ENCODE measurements at regions not wholly inside any gene's neighbourhood (a gene's known extent, or its start where the extent isn't known, plus 50 kb on each side); places are given as distances from the start of the nearest gene placed in this dataset.

DNA sequence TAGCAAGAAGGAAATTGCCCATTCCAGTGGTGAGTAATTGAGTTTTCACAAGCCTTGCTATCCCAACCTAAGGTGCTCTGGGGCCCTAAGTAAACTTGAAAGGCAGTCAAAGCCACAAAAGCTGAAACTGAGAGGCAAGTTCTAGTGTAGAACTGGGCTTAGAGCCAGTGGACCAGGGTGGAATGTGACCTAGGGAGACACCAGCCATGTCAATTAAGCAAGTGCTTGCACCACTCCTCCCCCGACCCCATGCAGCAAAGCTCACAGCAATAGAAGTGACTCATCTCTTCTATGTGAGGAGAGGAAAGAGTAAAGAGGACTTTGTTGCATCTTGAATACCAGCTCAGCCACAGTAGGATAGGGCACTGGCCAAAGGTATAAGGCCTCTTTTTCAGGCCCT is 486.1 kb upstream of the POU3F4 start:
- Histone ChIP-seq H3K27me3 (ENCODE audit: insufficient read depth, low read length) (no peaks in the 10 kb centered on the region), H3K27ac (ENCODE audit: low read depth, low read length, poor library complexity, severe bottlenecking) (no peak overlapping the region), H3F3A (ENCODE audit: insufficient read depth, low read length) (no peaks in the 10 kb centered on the region), H3K9me2 (ENCODE audit: low read depth, low read length) (no peaks in the 10 kb centered on the region), H3K9me3 (ENCODE audit: low read length) (no peaks in the 10 kb centered on the region), H3K79me2 (ENCODE audit: insufficient read depth, low read length) (no peaks in the 10 kb centered on the region), H2AFZ (ENCODE audit: low read length) (no peak overlapping the region), H3K4me2 (ENCODE audit: low read length) (no peak overlapping the region), H3K9ac (ENCODE audit: low read length) (no peak overlapping the region), H3K36me3 (ENCODE audit: insufficient read depth, low read length) (no peaks in the 10 kb centered on the region), H3K4me3 (ENCODE audit: low read depth, low read length, poor library complexity, severe bottlenecking) (no peak overlapping the region), H3K4me1 (ENCODE audit: insufficient read depth, low read length, severe bottlenecking) (no peaks in the 10 kb centered on the region), H4K20me1 (ENCODE audit: insufficient read depth, low read length) (no peaks in the 10 kb centered on the region)
- TF ChIP-seq, protein P1, sequence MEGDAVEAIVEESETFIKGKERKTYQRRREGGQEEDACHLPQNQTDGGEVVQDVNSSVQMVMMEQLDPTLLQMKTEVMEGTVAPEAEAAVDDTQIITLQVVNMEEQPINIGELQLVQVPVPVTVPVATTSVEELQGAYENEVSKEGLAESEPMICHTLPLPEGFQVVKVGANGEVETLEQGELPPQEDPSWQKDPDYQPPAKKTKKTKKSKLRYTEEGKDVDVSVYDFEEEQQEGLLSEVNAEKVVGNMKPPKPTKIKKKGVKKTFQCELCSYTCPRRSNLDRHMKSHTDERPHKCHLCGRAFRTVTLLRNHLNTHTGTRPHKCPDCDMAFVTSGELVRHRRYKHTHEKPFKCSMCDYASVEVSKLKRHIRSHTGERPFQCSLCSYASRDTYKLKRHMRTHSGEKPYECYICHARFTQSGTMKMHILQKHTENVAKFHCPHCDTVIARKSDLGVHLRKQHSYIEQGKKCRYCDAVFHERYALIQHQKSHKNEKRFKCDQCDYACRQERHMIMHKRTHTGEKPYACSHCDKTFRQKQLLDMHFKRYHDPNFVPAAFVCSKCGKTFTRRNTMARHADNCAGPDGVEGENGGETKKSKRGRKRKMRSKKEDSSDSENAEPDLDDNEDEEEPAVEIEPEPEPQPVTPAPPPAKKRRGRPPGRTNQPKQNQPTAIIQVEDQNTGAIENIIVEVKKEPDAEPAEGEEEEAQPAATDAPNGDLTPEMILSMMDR (IDR thresholded peaks at IDR 0.05; ENCODE audit: low read length): no peak
- no peak for TF ChIP-seq EZH2 (IDR thresholded peaks at IDR 0.05; ENCODE audit: borderline replicate concordance, low read length)

Measured in OCI-LY1 (cell line).